ENCODE measurements at regions not wholly inside any gene's neighbourhood (a gene's known extent, or its start where the extent isn't known, plus 50 kb on each side); places are given as distances from the start of the nearest gene placed in this dataset.

GRCh38 chr18:30527226-30527625 lies 515.3 kb downstream of the DSC3 start:
- no peak for DNase-seq (ENCODE audit: low read depth)

GRCh38 chr18:30522288-30522929 lies 520.1 kb downstream of the DSC3 start:
- no peak for DNase-seq (ENCODE audit: low read depth)

- no peak for DNase-seq (ENCODE audit: low read depth)
These were observed 528.5 kb downstream of the DSC3 start for GRCh38 chr18:30514059-30514458.

- no peak for DNase-seq (ENCODE audit: low read depth)
These were observed 529.7 kb downstream of the DSC3 start for GRCh38 chr18:30512872-30513271.

GRCh38 chr18:30510882-30511281 lies 531.7 kb downstream of the DSC3 start:
- DNase-seq (ENCODE audit: low read depth) = no peak

- no peak for DNase-seq (ENCODE audit: low read depth)
These were observed 540.9 kb downstream of the DSC3 start for GRCh38 chr18:30501594-30501993.

GRCh38 chr18:30500240-30500945 lies 542.1 kb downstream of the DSC3 start:
- DNase-seq (ENCODE audit: low read depth) = no peak

DNA sequence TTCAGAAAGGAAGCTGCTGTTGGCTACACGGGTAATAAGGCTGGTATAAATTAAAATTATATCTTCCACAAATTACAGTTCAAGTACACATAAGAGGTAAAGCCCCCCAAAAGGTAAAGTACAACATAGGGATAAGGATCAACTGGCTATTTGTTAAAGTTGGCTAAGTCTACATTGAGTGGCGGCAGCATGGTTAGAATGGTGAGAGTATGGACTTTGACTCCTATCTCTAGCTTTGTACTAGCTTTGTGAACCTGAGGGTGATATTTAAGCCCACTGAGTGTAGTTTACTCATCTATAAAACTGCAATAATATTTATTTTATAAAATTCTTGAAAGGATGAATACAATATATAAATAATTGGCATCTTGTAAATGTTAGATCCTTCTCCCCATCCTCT lies 542.8 kb downstream of the DSC3 start:
- DNase-seq (ENCODE audit: low read depth) = no peak

- no peak for DNase-seq (ENCODE audit: low read depth)
These were observed 549.9 kb downstream of the DSC3 start for GRCh38 chr18:30492552-30493129.

DNA sequence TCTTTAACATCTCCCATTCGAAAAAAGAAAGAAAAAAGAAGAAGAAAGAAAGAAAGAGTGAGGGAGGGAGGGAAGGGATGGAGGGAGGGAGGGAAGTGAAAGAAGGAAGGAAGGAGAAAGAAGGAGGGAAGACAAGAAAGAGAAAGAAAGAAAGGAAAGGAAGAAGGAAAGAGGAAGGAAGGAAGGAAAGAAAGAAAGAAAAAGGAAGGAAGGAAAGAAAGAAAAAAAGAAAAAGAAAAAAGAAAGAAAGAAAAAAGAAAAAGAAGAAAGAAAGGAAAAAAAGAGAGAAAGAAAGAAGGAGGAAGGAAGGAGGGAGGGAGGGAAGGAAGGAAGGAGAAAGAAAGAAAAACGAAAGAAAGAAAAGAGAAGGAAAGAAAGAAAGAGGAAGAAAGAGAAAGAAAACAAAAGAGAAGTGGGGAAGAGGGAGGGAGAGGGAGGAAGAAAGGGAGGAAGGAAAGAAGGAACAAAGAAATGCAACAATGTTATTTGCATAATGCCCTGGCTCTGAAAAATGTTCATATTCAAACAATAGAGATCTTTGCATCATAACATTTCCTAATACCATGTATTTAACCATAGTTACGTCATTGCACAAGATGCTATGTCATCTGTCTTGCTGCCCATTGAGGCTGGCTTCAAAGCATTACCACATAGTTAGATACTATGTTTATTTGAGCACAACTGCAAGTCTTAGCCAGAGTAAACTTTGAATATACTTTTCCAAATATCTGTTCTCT lies 550.6 kb downstream of the DSC3 start:
- DNase-seq (ENCODE audit: low read depth) = no peak

- no peak for DNase-seq (ENCODE audit: low read depth)
These were observed 552.5 kb downstream of the DSC3 start for GRCh38 chr18:30489890-30490643.

DNA sequence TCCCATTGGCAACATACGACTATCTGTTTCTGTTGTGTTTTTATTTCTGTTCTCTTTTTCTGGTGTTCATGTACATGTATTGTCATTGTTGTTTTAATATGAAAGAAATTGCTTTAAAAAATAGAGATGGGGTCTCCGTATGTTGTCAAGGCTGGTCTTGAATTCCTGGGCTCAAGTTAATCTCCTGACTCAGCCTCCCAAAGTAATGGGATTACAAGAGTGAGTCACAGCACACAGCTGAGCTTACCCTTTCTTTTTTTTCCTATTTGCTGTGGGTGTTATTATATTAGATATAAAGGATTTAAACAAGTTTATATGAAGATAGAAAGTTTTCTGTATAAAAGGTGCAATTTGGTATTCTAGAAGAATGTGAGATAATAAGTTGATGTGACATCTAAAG lies 554.6 kb downstream of the DSC3 start:
- peak; percentile 11 for DNase-seq (ENCODE audit: low read depth)

DNA sequence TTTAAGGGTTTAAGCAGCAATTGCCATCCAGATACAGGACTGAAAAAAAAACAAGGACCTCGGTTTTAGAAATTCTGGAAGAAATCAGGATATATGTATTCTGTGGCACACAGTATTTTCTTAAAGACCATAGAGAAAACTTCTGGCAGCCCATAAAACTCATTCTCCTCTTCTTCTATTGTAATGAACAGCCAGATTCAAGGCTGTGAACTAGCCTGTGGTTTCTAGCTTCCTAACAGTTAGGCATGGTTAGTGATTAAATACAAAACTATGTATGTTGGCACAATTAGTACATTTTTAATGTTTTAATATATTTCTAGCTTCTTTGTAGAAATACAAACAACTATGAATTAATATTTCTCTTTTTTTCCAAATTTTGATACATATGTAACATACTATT lies 555.7 kb downstream of the DSC3 start:
- peak; percentile 23 for DNase-seq (ENCODE audit: low read depth)

- DNase-seq (ENCODE audit: low read depth) = no peak
These were observed 557.5 kb downstream of the DSC3 start for GRCh38 chr18:30485078-30485477.

GRCh38 chr18:30481871-30482270 lies 560.7 kb downstream of the DSC3 start:
- no peak for DNase-seq (ENCODE audit: low read depth)

GRCh38 chr18:30469091-30469490 lies 573.5 kb downstream of the DSC3 start:
- DNase-seq (ENCODE audit: low read depth) = no peak

DNA sequence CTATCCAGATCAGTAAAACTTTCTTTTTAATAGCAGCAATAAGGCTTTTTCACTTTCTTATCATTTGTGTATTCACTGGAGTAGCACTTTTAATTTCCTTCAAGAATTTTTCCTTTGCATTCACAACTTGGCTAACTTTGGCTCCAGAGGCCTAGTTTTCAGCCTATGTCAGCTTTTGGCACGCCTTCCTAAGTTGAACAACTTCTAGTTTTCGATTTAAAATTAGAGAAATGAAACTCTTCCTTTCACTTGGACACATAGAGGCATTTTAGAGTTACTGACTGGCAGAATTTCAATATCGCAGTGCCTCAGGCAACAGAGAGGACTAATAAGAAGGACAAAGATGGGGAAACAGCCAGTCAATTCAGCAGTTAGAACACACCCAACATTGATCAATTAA lies 577.4 kb downstream of the DSC3 start:
- DNase-seq (ENCODE audit: low read depth) = no peak

DNA sequence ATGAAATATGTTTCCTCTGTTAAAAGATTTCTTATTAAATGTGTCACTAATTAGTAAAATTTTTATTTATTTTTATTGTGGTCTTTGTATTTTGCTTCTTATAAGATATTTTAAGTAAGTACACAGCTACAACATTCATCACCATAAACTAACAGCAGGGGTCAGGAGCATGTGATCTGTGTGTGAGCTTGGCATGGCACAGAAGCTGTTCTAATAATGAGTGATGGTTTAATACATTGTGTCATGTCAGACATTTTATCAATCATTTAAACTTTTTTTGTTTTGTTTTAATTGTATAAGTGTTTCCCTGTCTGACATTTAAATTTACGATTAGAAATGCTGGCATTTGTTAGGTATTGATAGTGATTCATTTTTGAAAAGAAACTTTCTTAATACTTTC lies 585.4 kb downstream of the DSC3 start:
- no peak for DNase-seq (ENCODE audit: low read depth)

DNA sequence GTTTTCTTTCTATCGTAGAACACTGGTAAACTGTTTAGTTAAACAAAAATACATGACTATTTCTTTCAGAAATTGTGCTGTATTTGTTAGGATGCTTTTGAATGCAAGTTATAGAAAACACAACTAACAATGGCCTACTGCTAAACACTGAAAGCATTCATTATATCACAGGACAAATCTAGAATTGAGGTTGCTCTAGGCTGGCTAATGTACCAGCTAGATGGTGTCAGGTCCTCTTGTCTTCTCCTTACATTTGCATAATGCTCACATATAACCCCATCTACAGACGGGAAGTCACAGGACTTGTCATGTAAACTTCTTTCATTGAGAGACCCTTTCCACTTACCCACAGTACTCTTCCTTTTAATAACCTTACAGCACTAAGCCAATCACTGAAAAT lies 586.8 kb downstream of the DSC3 start:
- no peak for DNase-seq (ENCODE audit: low read depth)

- DNase-seq (ENCODE audit: low read depth) = no peak
These were observed 587.6 kb downstream of the DSC3 start for GRCh38 chr18:30454920-30455319.

DNA sequence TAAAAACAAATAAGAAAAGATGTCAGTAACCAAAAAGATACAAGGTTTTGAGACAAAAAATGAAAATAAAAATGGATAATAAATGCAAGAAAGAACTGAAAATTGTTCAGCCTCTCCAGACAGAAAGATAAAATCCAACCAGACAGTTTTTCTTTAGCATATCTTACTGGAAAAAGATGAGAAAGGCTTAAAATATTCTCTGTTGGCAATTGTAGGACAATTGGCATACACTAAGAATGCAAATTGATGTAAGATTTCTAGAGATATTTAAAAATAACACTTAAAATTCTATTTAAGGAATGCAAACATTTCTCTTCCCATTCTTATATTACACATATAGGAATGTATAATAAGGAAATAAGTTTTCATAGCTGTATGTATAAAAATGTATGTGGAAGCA lies 590.6 kb downstream of the DSC3 start:
- DNase-seq (ENCODE audit: low read depth) = no peak

DNA sequence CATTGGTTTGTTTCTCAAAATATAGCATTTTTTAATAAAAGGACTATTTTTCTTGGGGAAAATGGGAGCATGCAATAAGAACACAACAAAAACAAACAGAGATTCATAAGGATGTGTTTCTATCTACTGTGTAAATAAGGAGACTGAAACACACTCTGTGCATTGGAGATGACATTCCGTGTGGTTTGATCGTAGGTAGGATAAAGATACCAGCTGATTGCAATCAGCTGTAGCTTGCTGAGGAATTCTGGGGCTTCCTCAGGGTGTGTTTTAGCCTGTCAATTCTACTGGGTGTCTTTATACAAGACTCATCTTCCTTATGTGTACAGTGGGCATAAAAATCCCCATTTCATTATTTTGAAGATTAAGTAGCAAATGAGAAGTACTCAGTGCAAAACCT lies 591.6 kb downstream of the DSC3 start:
- DNase-seq (ENCODE audit: low read depth) = no peak
